ENCODE measurements at regions not wholly inside any gene's neighbourhood (a gene's known extent, or its start where the extent isn't known, plus 50 kb on each side); places are given as distances from the start of the nearest gene placed in this dataset.
"Not testable (repeated sequence)": the region's sequence is repeated elsewhere in the genome, so short reads cannot be mapped to it uniquely, and the experiment has no call there.

DNA sequence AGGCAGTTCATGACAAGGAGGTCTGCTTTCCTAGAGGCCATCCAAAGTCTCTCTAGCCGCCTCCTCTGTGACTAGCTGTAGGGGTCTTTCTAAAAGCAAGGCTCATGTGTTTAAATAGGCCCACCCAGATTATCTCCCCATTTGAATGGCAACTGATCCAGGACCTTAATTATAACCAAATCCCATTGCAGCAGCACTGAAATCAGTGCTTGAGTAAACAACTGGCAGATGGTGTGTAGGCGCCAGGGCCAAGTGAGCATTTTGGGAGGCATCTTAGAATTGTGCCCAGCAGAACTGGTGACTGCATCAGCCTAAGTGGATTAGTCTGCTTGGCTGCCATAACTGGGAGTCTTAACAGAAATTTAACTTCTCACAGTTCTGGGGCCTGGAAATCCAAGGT, 77.8 kb downstream of the ATP6V0E2 start:
- not testable (repeated sequence) for TF ChIP-seq POLR2A (IDR thresholded peaks at IDR 0.05); CTCF (IDR thresholded peaks at IDR 0.05 in 4 of 5, conservative IDR thresholded peaks at IDR 0.05 in 1 of 5)
